ENCODE measurements at regions not wholly inside any gene's neighbourhood (a gene's known extent, or its start where the extent isn't known, plus 50 kb on each side); places are given as distances from the start of the nearest gene placed in this dataset.
A peak's percentile ranks its signal among the peaks of the same experiment; 100 is the strongest.

DNA sequence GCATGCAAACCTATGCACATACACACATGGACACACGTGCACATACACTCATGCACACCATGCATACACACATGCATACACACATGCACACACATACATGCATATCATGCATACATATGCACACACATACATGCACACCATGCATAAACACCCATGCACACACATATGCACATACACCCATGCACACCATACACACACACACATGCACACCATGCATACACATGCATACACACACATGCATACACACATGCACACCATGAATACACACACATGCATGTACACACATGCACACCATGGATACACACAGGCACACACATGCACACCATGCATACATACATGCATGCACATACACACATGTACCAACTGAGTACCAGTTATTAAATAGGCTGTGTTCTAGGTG lies 543.3 kb upstream of the EEF2KMT start:
- Mint-ChIP-seq H3K9me3 (no peaks in the 10 kb centered on the region), H3K36me3 (ENCODE audit: low read depth) (no peaks in the 10 kb centered on the region), H3K4me3 (no peak overlapping the region), H3K27ac (no peak overlapping the region), H3K4me1 (no peaks in the 10 kb centered on the region), H3K27me3 (ENCODE audit: low read depth) (peaks cover 10% of the 10 kb centered on the region)
- TF ChIP-seq, protein P1, sequence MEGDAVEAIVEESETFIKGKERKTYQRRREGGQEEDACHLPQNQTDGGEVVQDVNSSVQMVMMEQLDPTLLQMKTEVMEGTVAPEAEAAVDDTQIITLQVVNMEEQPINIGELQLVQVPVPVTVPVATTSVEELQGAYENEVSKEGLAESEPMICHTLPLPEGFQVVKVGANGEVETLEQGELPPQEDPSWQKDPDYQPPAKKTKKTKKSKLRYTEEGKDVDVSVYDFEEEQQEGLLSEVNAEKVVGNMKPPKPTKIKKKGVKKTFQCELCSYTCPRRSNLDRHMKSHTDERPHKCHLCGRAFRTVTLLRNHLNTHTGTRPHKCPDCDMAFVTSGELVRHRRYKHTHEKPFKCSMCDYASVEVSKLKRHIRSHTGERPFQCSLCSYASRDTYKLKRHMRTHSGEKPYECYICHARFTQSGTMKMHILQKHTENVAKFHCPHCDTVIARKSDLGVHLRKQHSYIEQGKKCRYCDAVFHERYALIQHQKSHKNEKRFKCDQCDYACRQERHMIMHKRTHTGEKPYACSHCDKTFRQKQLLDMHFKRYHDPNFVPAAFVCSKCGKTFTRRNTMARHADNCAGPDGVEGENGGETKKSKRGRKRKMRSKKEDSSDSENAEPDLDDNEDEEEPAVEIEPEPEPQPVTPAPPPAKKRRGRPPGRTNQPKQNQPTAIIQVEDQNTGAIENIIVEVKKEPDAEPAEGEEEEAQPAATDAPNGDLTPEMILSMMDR (IDR thresholded peaks at IDR 0.05; ENCODE audit: unreplicated experiment in 3 of 3) = no peak

DNA sequence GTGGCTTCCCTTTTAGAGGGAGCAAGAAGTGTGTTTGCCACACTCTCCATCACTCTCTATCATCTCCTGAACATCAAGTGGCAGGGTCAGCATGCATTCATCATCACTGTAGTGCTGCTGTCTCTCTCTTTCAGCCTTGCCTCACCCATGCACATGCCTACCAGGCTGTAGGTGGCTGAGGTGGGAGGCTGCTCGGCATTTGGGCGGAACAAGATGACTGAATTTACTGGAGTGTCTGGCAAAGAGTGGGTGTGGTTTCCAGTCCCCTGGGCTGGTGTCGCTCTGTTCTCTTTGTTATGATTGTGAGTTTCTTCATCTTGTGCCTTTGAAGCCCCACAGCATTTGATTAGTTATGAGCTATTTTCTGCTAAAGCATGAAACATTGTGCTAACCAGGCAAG lies 541.9 kb upstream of the EEF2KMT start:
- H3K9me3 Mint-ChIP-seq = no peaks in the 10 kb centered on the region
- no peaks in the 10 kb centered on the region for H3K36me3 Mint-ChIP-seq (ENCODE audit: low read depth)
- TF ChIP-seq, protein P1 (IDR thresholded peaks at IDR 0.05; ENCODE audit: unreplicated experiment in 3 of 3) = no peak
- H3K27me3 Mint-ChIP-seq (ENCODE audit: low read depth) = peaks cover 15% of the 10 kb centered on the region
- no peak overlapping the region for H3K27ac Mint-ChIP-seq
- no peak overlapping the region for H3K4me3 Mint-ChIP-seq
- no peaks in the 10 kb centered on the region for H3K4me1 Mint-ChIP-seq

DNA sequence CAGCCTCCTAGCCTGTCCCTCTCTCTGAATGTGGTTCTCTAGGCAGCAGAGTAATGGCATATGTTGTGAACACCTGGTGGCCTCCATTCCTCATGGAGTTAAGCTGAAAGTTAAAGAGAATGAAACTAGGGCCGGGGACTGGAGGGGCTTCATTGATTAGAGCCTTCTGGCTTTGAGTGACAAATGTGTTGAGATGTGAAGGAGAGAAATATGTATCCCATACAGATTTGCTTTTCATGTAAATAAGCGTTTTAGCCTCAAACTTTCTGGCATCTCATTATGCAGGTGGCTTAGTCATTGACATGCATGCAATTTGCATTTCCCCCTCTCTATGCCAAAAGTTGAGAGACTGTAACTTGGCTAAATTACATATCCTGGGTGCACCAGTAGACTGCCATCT lies 537.7 kb upstream of the EEF2KMT start:
- H3K27me3 Mint-ChIP-seq (ENCODE audit: low read depth) = peaks cover 8% of the 10 kb centered on the region
- H3K9me3 Mint-ChIP-seq = no peaks in the 10 kb centered on the region
- H3K27ac Mint-ChIP-seq = no peak overlapping the region
- H3K4me3 Mint-ChIP-seq = no peak overlapping the region
- TF ChIP-seq, protein P1 (IDR thresholded peaks at IDR 0.05; ENCODE audit: unreplicated experiment in 3 of 3) = no peak
- H3K4me1 Mint-ChIP-seq = no peaks in the 10 kb centered on the region
- H3K36me3 Mint-ChIP-seq (ENCODE audit: low read depth) = no peaks in the 10 kb centered on the region

DNA sequence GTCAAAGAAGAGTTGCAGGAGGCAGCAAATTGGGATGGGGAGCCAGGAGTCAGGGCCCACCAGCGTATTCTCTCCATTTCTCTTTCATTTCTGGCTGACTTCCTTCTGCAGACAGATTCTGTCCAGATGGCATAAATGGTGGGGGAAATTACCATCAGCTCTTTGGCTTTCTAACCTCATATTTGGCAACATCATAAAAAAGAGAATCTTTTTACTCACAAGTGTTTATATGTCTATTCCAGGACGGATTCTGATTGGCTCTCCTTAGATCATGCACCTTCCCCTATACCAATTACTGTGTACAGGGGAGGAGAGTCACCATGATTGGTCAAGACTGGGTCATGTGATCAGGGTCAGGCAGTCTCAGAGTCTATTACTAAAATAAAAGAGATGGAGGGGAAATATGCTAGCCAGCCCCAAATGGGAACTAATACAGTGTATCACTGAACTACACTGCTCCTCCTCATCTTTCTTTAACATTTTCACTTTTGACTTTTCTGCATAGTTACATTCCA lies 537.1 kb upstream of the EEF2KMT start:
- Mint-ChIP-seq H3K9me3 (no peaks in the 10 kb centered on the region), H3K4me3 (no peak overlapping the region), H3K27ac (no peak overlapping the region), H3K36me3 (ENCODE audit: low read depth) (no peaks in the 10 kb centered on the region), H3K27me3 (ENCODE audit: low read depth) (peaks cover 8% of the 10 kb centered on the region), H3K4me1 (no peaks in the 10 kb centered on the region)
- TF ChIP-seq, protein P1 (IDR thresholded peaks at IDR 0.05; ENCODE audit: unreplicated experiment in 3 of 3) = no peak

DNA sequence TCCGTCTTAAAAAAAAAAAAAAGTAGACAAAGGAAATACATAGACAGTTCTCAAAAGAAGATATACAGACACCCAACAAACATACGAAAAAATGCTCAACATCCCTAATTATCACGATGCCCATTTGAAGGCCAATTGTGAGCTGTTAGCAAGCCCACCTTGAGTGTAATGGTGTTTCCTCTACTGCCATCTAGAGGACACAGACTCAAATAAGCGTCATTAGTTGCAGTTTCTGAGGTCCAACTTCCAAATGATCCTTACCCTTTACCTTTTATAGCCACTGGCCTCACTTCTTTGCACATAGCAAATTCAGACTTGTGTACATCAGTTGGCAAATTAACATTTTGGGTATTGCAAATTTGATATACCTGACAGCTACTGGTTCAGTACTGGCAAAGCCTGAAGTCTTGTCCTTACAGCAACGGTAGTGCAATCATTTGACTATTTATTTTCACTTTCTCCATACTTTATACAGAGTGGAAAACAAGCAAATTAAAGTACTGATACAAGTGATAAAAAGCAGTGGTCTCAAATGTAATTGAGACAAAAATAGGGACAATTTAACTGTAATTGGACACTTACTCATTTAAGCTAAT lies 536.3 kb upstream of the EEF2KMT start:
- H3K4me1 Mint-ChIP-seq = no peaks in the 10 kb centered on the region
- peaks cover 8% of the 10 kb centered on the region for H3K27me3 Mint-ChIP-seq (ENCODE audit: low read depth)
- H3K9me3 Mint-ChIP-seq = no peaks in the 10 kb centered on the region
- H3K36me3 Mint-ChIP-seq (ENCODE audit: low read depth) = no peaks in the 10 kb centered on the region
- TF ChIP-seq, protein P1 (IDR thresholded peaks at IDR 0.05; ENCODE audit: unreplicated experiment in 3 of 3) = peak; percentile 55 to 69 (median 56)
- no peak overlapping the region for H3K27ac Mint-ChIP-seq
- no peak overlapping the region for H3K4me3 Mint-ChIP-seq

DNA sequence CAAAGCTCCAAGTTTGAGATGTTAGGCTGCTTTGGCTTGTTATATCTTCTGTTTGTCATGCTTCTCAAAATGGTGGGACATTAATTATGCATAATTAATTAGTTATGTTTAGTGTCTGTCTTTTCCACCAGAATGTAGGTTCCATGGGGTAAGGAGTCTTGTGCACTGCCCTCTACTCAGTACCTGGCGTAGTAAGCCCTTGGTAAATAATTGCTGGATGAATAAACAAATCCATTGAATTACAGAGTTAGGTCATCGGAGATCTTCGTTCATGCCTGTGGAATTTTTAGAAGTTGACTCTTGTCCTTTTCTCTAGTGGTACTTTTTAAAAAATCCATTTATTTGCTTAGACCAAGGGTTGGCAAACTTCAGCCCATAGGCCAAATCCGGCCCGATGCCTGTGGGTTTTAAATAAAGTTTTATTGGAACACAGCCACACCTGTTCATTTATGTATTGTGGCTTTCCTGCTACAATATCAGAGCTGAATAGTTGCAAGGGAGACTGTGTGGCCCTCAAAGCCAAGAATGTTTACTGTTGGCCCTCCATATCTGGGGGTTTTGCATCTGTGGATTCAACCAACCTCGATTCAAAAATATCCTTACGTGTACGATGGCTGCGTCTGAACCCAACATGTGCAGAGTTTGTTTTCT lies 524.8 kb upstream of the EEF2KMT start:
- Mint-ChIP-seq H3K27me3 (ENCODE audit: low read depth) (peaks cover 15% of the 10 kb centered on the region), H3K9me3 (peaks cover 2% of the 10 kb centered on the region), H3K27ac (no peak overlapping the region), H3K4me3 (no peak overlapping the region), H3K4me1 (no peaks in the 10 kb centered on the region), H3K36me3 (ENCODE audit: low read depth) (no peaks in the 10 kb centered on the region)
- TF ChIP-seq, protein P1 (IDR thresholded peaks at IDR 0.05; ENCODE audit: unreplicated experiment in 3 of 3) = no peak

Data from nephron (organoid).